ENCODE measurements at regions not wholly inside any gene's neighbourhood (a gene's known extent, or its start where the extent isn't known, plus 50 kb on each side); places are given as distances from the start of the nearest gene placed in this dataset.

- POLR2A ChIA-PET, result no interaction called here
- BruUV-seq (replicated peaks), result no TSS peak
- Histone ChIP-seq H3K4me3 (replicated peaks in 1 of 2; ENCODE audit: low read depth in 1 of 2, low read length in 2 of 2) (no peak overlapping the region), H3K27ac (ENCODE audit: low read depth, low read length) (no peak overlapping the region), H3K9ac (ENCODE audit: low read length) (no peak overlapping the region), H3K4me2 (ENCODE audit: low read length) (no peak overlapping the region), H3K9me3 (ENCODE audit: control insufficient read depth in 1 of 2, insufficient read depth in 1 of 2, low read depth in 1 of 2, low read length in 2 of 2) (no peaks in the 10 kb centered on the region), H2AFZ (ENCODE audit: low read depth, low read length, poor library complexity, severe bottlenecking) (no peak overlapping the region), H3K27me3 (ENCODE audit: insufficient read depth, low read length) (no peaks in the 10 kb centered on the region), H3K36me3 (ENCODE audit: control insufficient read depth in 1 of 2, insufficient read depth in 2 of 2, low read length in 2 of 2) (no peaks in the 10 kb centered on the region), H4K20me1 (ENCODE audit: insufficient read depth) (no peaks in the 10 kb centered on the region), H3K79me2 (ENCODE audit: insufficient read depth, low read length) (no peaks in the 10 kb centered on the region), H3K9me2 (ENCODE audit: insufficient read depth) (no peaks in the 10 kb centered on the region), H3K4me1 (ENCODE audit: control insufficient read depth in 1 of 2, insufficient read depth in 2 of 2, low read length in 2 of 2) (peaks cover 0 to 5% of the 10 kb centered on the region in 2 experiments; a peak in 1 of 4 replicates)
- ATAC-seq (no peak), DNase-seq (ENCODE audit: low read depth, low spot score) (no peak)
- CTCF ChIA-PET, result no interaction called here
- intact Hi-C loops (cut with micrococcal nuclease), result no loop called here
- no peak for TF ChIP-seq CEBPB (IDR thresholded peaks at IDR 0.05; ENCODE audit: low read depth)
- no peak for TF ChIP-seq TCF7L2 (IDR thresholded peaks at IDR 0.05; ENCODE audit: borderline replicate concordance, extremely low read depth, insufficient read depth, insufficient read length)
- no peak for TF ChIP-seq POLR2A (IDR thresholded peaks at IDR 0.05; ENCODE audit: borderline replicate concordance, extremely low read depth, insufficient read depth, insufficient read length)
- no peak for TF ChIP-seq JUND (IDR thresholded peaks at IDR 0.05)
- no peak for TF ChIP-seq SRF (IDR thresholded peaks at IDR 0.05; ENCODE audit: low read depth)
- no peak for TF ChIP-seq FOSL1 (IDR thresholded peaks at IDR 0.05; ENCODE audit: low read depth)
- no peak for TF ChIP-seq EZH2 (IDR thresholded peaks at IDR 0.05)
- TF ChIP-seq MAX (IDR thresholded peaks at IDR 0.05), result no peak
- TF ChIP-seq ZBTB33 (IDR thresholded peaks at IDR 0.05; ENCODE audit: extremely low read depth, insufficient replicate concordance, low read length), result no peak
- RAD21 ChIA-PET (ENCODE audit: low non-redundant PET in 1 of 2, low total read pairs in 2 of 2, uncharacterized antibody in 2 of 2, unreplicated experiment in 2 of 2), result no interaction called here
These were observed 129.7 kb upstream of the CHD1 start for GRCh38 chr5:99058466-99058865.

GRCh38 chr5:99054972-99055371, 126.2 kb upstream of the CHD1 start:
- Histone ChIP-seq H3K27me3 (ENCODE audit: insufficient read depth, low read length) (no peaks in the 10 kb centered on the region), H3K27ac (ENCODE audit: low read depth, low read length) (no peak overlapping the region), H3K79me2 (ENCODE audit: insufficient read depth, low read length) (no peaks in the 10 kb centered on the region), H3K4me1 (ENCODE audit: control insufficient read depth in 1 of 2, insufficient read depth in 2 of 2, low read length in 2 of 2) (no peaks in the 10 kb centered on the region), H3K4me2 (ENCODE audit: low read length) (no peak overlapping the region), H3K36me3 (ENCODE audit: control insufficient read depth in 1 of 2, insufficient read depth in 2 of 2, low read length in 2 of 2) (no peaks in the 10 kb centered on the region), H3K9ac (ENCODE audit: low read length) (no peak overlapping the region), H4K20me1 (ENCODE audit: insufficient read depth) (no peaks in the 10 kb centered on the region), H2AFZ (ENCODE audit: low read depth, low read length, poor library complexity, severe bottlenecking) (no peak overlapping the region), H3K4me3 (replicated peaks in 1 of 2; ENCODE audit: low read depth in 1 of 2, low read length in 2 of 2) (no peak overlapping the region), H3K9me3 (ENCODE audit: control insufficient read depth in 1 of 2, insufficient read depth in 1 of 2, low read depth in 1 of 2, low read length in 2 of 2) (no peaks in the 10 kb centered on the region), H3K9me2 (ENCODE audit: insufficient read depth) (no peaks in the 10 kb centered on the region)
- no peak for ATAC-seq
- CTCF ChIA-PET, result no interaction called here
- intact Hi-C loops (cut with micrococcal nuclease), result no loop called here
- POLR2A ChIA-PET, result no interaction called here
- BruUV-seq (replicated peaks), result no TSS peak
- RAD21 ChIA-PET (ENCODE audit: low non-redundant PET in 1 of 2, low total read pairs in 2 of 2, uncharacterized antibody in 2 of 2, unreplicated experiment in 2 of 2), result no interaction called here
- DNase-seq (ENCODE audit: low read depth, low spot score), result no peak
- TF ChIP-seq MAX (IDR thresholded peaks at IDR 0.05) (no peak), EZH2 (IDR thresholded peaks at IDR 0.05) (no peak), SRF (IDR thresholded peaks at IDR 0.05; ENCODE audit: low read depth) (no peak), YY1 (IDR thresholded peaks at IDR 0.05; ENCODE audit: extremely low read depth, insufficient replicate concordance, low read depth, low read length) (no peak), POLR2AphosphoS5 (IDR thresholded peaks at IDR 0.05; ENCODE audit: low read depth, low read length) (no peak), REST (IDR thresholded peaks at IDR 0.05; ENCODE audit: low read depth) (no peak)
